ENCODE measurements at regions not wholly inside any gene's neighbourhood (a gene's known extent, or its start where the extent isn't known, plus 50 kb on each side); places are given as distances from the start of the nearest gene placed in this dataset.

DNA sequence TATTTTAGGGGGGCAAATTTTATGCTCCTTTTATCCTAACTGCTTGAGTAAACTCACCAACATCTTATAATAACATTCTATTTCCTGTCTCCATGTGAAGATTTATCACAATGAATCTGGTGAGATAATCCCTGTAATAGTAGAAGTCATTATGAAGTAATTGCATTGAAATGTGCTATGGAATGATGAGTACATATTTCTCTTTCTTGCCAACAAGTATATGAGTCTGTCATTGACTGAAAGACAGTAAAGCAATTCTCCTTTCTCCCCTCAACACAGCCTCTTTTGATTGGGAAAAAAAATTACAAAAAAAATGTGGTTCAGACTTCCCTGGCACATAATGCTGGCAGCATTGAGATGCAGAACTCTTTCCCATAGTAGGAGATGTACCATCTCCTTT lies 459.2 kb upstream of the RGMB start:
- ATAC-seq (ENCODE audit: poor library complexity) (no peak), DNase-seq (no peak)
- Mint-ChIP-seq H3K36me3 (ENCODE audit: low read depth) (no peaks in the 10 kb centered on the region), H3K4me3 (no peak overlapping the region), H3K9me3 (no peaks in the 10 kb centered on the region), H3K4me1 (ENCODE audit: low read depth) (no peaks in the 10 kb centered on the region), H3K27me3 (no peaks in the 10 kb centered on the region), H3K27ac (no peak overlapping the region)
- H3K4me1 ChIP-seq (ENCODE audit: insufficient read depth, low read length), result no peaks in the 10 kb centered on the region
- no peak overlapping the region for H3K27ac ChIP-seq (ENCODE audit: low read depth in 1 of 2, low read length in 2 of 2)
- intact Hi-C loops (cut with DNase I, micrococcal nuclease), result no loop called here
- H3K27me3 ChIP-seq (ENCODE audit: control insufficient read depth in 1 of 2, insufficient read depth in 2 of 2, low read length in 2 of 2), result no peaks in the 10 kb centered on the region
- POLR2A ChIA-PET, result no interaction called here
- TF ChIP-seq, protein P1, sequence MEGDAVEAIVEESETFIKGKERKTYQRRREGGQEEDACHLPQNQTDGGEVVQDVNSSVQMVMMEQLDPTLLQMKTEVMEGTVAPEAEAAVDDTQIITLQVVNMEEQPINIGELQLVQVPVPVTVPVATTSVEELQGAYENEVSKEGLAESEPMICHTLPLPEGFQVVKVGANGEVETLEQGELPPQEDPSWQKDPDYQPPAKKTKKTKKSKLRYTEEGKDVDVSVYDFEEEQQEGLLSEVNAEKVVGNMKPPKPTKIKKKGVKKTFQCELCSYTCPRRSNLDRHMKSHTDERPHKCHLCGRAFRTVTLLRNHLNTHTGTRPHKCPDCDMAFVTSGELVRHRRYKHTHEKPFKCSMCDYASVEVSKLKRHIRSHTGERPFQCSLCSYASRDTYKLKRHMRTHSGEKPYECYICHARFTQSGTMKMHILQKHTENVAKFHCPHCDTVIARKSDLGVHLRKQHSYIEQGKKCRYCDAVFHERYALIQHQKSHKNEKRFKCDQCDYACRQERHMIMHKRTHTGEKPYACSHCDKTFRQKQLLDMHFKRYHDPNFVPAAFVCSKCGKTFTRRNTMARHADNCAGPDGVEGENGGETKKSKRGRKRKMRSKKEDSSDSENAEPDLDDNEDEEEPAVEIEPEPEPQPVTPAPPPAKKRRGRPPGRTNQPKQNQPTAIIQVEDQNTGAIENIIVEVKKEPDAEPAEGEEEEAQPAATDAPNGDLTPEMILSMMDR (IDR thresholded peaks at IDR 0.05), result no peak
- H3K4me3 ChIP-seq (ENCODE audit: low read length), result no peak overlapping the region
- CTCF ChIA-PET, result no interaction called here
- no peaks in the 10 kb centered on the region for H3K36me3 ChIP-seq (ENCODE audit: insufficient read depth, low read length)
- H3K9me3 ChIP-seq (ENCODE audit: control insufficient read depth in 1 of 2, insufficient read depth in 1 of 2, low read length in 2 of 2), result no peaks in the 10 kb centered on the region

DNA sequence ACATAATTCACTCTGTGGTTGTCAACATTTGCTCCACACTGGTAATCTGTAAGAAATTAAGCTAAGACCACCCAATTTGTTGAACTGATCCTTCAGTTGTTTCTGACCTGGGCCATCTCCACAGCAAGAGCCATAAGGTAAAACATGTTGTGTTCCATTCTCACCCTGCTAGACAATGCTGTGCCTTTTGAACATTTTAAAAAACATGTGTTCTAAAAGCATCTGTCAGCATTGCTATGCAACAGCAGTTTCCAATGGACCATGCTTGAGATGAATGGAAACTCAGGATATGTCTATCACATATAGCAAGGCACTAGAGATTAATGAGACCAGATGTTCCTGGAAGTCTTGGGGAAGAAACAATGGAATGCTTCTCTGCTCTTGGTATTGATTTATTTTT lies 455.1 kb upstream of the RGMB start:
- H3K4me3 ChIP-seq (ENCODE audit: low read length), result no peak overlapping the region
- no peaks in the 10 kb centered on the region for H3K9me3 ChIP-seq (ENCODE audit: control insufficient read depth in 1 of 2, insufficient read depth in 1 of 2, low read length in 2 of 2)
- POLR2A ChIA-PET, result interaction anchor here (0.9 kb wide), 1 partner anchor 13 kb away, joined by 3 read pairs; no protein-coding TSS in a partner anchor
- no peaks in the 10 kb centered on the region for H3K36me3 Mint-ChIP-seq (ENCODE audit: low read depth)
- TF ChIP-seq, protein P1 (IDR thresholded peaks at IDR 0.05), result no peak
- no peaks in the 10 kb centered on the region for H3K9me3 Mint-ChIP-seq
- H3K36me3 ChIP-seq (ENCODE audit: insufficient read depth, low read length), result no peaks in the 10 kb centered on the region
- CTCF ChIA-PET, result interaction anchor here (0.5 kb wide), 1 partner anchor 14 kb away, joined by 4 read pairs; no protein-coding TSS in a partner anchor
- H3K27me3 Mint-ChIP-seq, result no peaks in the 10 kb centered on the region
- H3K4me1 Mint-ChIP-seq (ENCODE audit: low read depth), result no peaks in the 10 kb centered on the region
- no peak for ATAC-seq (ENCODE audit: poor library complexity)
- no peak overlapping the region for H3K27ac Mint-ChIP-seq
- no peaks in the 10 kb centered on the region for H3K4me1 ChIP-seq (ENCODE audit: insufficient read depth, low read length)
- H3K27me3 ChIP-seq (ENCODE audit: control insufficient read depth in 1 of 2, insufficient read depth in 2 of 2, low read length in 2 of 2), result no peaks in the 10 kb centered on the region
- no peak overlapping the region for H3K4me3 Mint-ChIP-seq
- H3K27ac ChIP-seq (ENCODE audit: low read depth in 1 of 2, low read length in 2 of 2), result no peak overlapping the region
- intact Hi-C loops (cut with DNase I, micrococcal nuclease), result no loop called here
- no peak for DNase-seq

- H3K9me3 ChIP-seq (ENCODE audit: control insufficient read depth in 1 of 2, insufficient read depth in 1 of 2, low read length in 2 of 2), result no peaks in the 10 kb centered on the region
- Mint-ChIP-seq H3K27me3 (no peaks in the 10 kb centered on the region), H3K36me3 (ENCODE audit: low read depth) (no peaks in the 10 kb centered on the region), H3K27ac (no peak overlapping the region), H3K4me3 (no peak overlapping the region), H3K9me3 (no peaks in the 10 kb centered on the region), H3K4me1 (ENCODE audit: low read depth) (no peaks in the 10 kb centered on the region)
- H3K4me1 ChIP-seq (ENCODE audit: insufficient read depth, low read length), result no peaks in the 10 kb centered on the region
- ATAC-seq (ENCODE audit: poor library complexity), result no peak
- DNase-seq, result no peak
- intact Hi-C loops (cut with DNase I, micrococcal nuclease), result no loop called here
- no peaks in the 10 kb centered on the region for H3K36me3 ChIP-seq (ENCODE audit: insufficient read depth, low read length)
- TF ChIP-seq, protein P1 (IDR thresholded peaks at IDR 0.05), result no peak
- ChIA-PET CTCF (no interaction called here), POLR2A (no interaction called here)
- no peaks in the 10 kb centered on the region for H3K27me3 ChIP-seq (ENCODE audit: control insufficient read depth in 1 of 2, insufficient read depth in 2 of 2, low read length in 2 of 2)
- no peak overlapping the region for H3K4me3 ChIP-seq (ENCODE audit: low read length)
- no peak overlapping the region for H3K27ac ChIP-seq (ENCODE audit: low read depth in 1 of 2, low read length in 2 of 2)
Measured at GRCh38 chr5:98319299-98320011, 454.0 kb upstream of the RGMB start.
